SK-N-MC (cell line): ENCODE measurements at regions not wholly inside any gene's neighbourhood (a gene's known extent, or its start where the extent isn't known, plus 50 kb on each side); places are given as distances from the start of the nearest gene placed in this dataset.

ENCODE experiments used
- DNase-seq: peaks from one replicate; pipeline ENCODE4 v3.0.0-alpha.2; 2011; ENCODE audit warnings: low read depth, low spot score
- H3K27ac ChIP-seq: fragments of 200-600 bp; sonication (generic); 2 replicates; pipeline ENCODE4 v1.5.1; 2016; ENCODE audit warnings: mixed run types
- H3K36me3 ChIP-seq: fragments of 200-600 bp; sonication (generic); 2 replicates; pipeline ENCODE4 v1.6.1; 2017; ENCODE audit warnings: antibody characterized with exemption, low read length, mixed read lengths; ENCODE audit not compliant: insufficient read depth
- H3K4me3 ChIP-seq: fragments of 200-600 bp; sonication (generic); 2 replicates; pipeline ENCODE4 v1.5.1; 2016
- H3K9ac ChIP-seq: fragments of 200-600 bp; sonication (generic); 2 replicates; pipeline ENCODE4 v1.8.0; 2017; ENCODE audit warnings: mixed run types, mixed read lengths; ENCODE audit not compliant: insufficient read length
- H3K9me3 ChIP-seq: fragments of 200-600 bp; sonication (generic); 2 replicates; pipeline ENCODE4 v1.6.1; 2017; ENCODE audit warnings: low read depth, mild to moderate bottlenecking, antibody characterized with exemption, low read length, moderate library complexity, mixed read lengths
- EZH2 ChIP-seq: fragments of 200-600 bp; sonication (generic); IDR thresholded peaks from one replicate; pipeline ENCODE4 v1.6.1; 2017; ENCODE audit warnings: antibody characterized with exemption
- FOXP2 ChIP-seq: optimal IDR thresholded peaks from 2 replicates; pipeline ENCODE3; 2011; ENCODE audit warnings: mild to moderate bottlenecking, moderate library complexity; ENCODE audit not compliant: insufficient read depth; ENCODE audit errors: extremely low read length, control extremely low read depth
- POLR2AphosphoS5 ChIP-seq: IDR thresholded peaks from 2 replicates; pipeline ENCODE4 v1.6.1; 2012; ENCODE audit warnings: mild to moderate bottlenecking, low read depth, low read length, borderline replicate concordance

DNA sequence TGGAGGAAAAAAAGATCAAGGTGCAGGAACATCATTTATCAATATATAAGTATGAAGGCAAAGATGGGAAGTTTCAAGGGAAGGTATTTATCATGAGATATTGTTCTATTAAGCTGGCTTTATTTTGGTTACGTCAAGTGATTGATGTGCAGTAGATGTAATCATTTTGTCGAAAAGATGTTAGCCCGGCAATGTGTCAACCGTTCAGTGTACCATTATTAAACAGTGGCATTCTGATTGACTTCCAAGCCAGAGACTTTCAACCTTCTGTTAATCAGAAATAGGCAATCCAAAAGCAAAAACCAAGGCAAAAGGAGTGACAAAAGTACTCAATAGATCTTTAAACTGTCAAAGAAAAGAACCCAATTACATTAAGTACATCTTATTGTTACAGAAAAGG, 1340.3 kb upstream of the GOT2 start:
- no peak overlapping the region for H3K4me3 ChIP-seq
- no peak for DNase-seq
- H3K9ac ChIP-seq: no peak overlapping the region
- no peaks in the 10 kb centered on the region for H3K9me3 ChIP-seq
- no peak overlapping the region for H3K27ac ChIP-seq
- TF ChIP-seq EZH2 (no peak), FOXP2 (no peak), POLR2AphosphoS5 (no peak)
- no peaks in the 10 kb centered on the region for H3K36me3 ChIP-seq

DNA sequence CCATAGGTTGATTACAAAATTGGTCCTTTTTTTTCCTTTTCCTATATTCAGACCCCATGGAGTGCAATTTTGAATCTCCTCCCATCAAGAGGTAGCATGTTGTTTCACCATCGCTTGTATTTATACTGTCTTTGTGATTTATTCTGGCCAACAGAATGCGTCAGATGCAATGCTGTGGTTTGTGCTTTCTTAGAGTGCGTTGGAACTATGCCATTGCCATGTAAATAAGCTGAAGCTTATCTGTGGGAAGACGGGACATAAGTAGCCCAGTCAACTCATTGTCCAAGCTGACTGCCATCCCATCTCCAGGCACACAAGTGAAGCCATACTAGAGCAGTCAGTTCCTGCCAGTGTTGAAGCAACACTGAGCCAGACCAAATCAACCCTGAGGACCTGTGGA, 1339.3 kb upstream of the GOT2 start:
- Histone ChIP-seq H3K9me3 (no peaks in the 10 kb centered on the region), H3K9ac (no peak overlapping the region), H3K27ac (no peak overlapping the region), H3K36me3 (no peaks in the 10 kb centered on the region), H3K4me3 (no peak overlapping the region)
- TF ChIP-seq FOXP2 (no peak), POLR2AphosphoS5 (no peak), EZH2 (no peak)
- no peak for DNase-seq

DNA sequence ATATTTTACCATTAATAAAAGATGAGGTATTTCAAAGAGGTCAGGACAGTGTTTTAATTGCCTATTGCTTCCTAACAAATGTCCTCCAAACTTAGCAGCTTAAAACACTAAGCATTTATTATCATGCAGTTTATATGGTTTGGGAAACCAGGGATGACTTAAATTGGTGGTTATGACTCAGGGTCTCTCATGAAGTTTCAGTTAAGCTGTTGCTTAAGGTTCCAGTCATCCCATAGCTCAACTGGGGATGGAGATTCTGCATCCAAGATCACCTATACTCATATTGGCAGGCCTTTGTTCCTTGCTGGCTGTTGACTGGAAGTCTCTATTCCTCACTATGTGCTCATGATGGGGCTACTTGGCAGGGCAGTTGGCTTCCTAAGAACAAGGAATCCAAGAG, 1329.9 kb upstream of the GOT2 start:
- no peak overlapping the region for H3K27ac ChIP-seq
- no peak for DNase-seq
- H3K9ac ChIP-seq: no peak overlapping the region
- no peak for TF ChIP-seq POLR2AphosphoS5
- no peak for TF ChIP-seq EZH2
- no peak for TF ChIP-seq FOXP2
- H3K4me3 ChIP-seq: no peak overlapping the region
- no peaks in the 10 kb centered on the region for H3K9me3 ChIP-seq
- H3K36me3 ChIP-seq: no peaks in the 10 kb centered on the region

DNA sequence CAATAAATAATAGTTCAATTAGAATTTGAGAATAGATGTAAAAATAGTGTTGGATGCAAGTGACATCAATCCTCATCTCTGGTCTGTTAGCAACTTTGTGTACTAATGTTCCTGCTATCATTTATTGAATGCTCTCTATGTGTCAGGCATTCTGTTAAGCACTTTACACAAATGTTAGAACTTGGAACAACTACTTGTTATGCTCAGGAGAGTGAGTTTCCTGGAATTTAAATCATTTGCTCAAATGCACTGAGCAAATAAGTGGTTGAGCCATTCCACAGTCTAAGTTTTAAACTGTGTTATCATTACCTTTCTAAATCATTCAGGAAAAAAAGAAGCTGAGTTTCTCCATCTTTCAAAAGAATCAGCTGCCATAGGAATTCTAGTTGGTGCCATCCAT, 1327.3 kb upstream of the GOT2 start:
- Histone ChIP-seq H3K36me3 (no peaks in the 10 kb centered on the region), H3K27ac (no peak overlapping the region), H3K9me3 (no peaks in the 10 kb centered on the region), H3K9ac (no peak overlapping the region), H3K4me3 (0 out of 2 replicates have a peak overlapping the region, but pooled peaks have one; percentile 49)
- no peak for TF ChIP-seq POLR2AphosphoS5
- no peak for TF ChIP-seq EZH2
- no peak for TF ChIP-seq FOXP2
- DNase-seq: no peak

DNA sequence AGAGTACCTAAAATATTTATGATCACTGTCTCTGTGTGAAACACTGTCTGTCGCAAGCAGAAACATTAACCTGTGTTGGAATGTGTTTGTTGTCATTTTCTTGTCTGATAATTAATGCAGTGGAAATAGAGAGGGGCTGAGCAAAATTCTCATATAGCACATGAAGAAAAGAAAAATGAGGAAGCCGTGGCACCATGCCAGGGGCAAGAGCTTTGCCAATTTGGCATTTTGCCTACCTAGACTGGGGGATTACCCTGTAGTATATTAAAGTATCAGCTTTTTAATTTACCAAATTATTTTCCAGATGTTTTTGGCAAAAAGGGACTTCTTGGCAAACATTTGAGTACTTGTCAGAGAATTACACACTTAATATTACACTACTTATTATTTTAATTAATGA, 1326.6 kb upstream of the GOT2 start:
- TF ChIP-seq POLR2AphosphoS5 (no peak), FOXP2 (no peak), EZH2 (no peak)
- DNase-seq: no peak
- Histone ChIP-seq H3K27ac (no peak overlapping the region), H3K36me3 (no peaks in the 10 kb centered on the region), H3K4me3 (peak overlapping the region; percentile 49), H3K9ac (no peak overlapping the region), H3K9me3 (no peaks in the 10 kb centered on the region)

DNA sequence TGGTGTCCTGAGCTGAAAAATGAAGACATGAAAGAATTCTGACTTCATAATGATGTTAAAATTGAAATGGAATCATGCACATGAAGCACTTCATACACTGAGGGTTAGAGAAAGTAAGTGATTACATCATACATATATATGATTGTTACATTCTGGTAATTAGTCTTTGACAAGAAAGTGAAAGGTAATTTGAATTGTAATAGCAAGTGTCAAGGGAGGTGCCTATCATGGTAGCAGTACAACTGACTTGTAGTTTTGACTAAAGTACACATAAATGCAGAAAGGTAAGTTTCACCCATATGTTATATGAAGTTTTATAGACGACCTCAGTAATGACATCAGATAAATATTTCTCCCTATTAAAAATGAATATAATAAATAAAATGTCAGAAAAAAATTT, 1325.0 kb upstream of the GOT2 start:
- Histone ChIP-seq H3K9ac (no peak overlapping the region), H3K9me3 (no peaks in the 10 kb centered on the region), H3K27ac (no peak overlapping the region), H3K4me3 (no peak overlapping the region), H3K36me3 (no peaks in the 10 kb centered on the region)
- TF ChIP-seq EZH2: no peak
- no peak for TF ChIP-seq FOXP2
- no peak for TF ChIP-seq POLR2AphosphoS5
- DNase-seq: no peak

DNA sequence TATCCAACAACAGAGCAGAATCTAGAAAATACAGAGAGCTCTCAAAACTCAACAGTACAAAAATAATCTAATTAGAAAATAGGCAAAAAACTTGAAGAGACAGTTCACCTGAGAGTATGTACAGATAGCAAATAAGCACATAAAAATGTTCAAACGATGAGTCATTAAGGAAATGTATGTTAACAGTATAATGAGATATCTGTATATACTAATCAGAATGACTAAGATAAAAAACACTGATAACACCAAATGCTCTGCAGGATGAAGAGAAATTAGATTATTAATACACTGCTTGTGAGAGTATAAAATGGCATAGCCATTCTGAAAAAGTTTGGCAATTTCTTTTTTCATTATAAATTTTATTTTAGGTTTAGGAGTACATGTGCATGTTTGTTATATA, 1307.6 kb upstream of the GOT2 start:
- H3K9me3 ChIP-seq: no peaks in the 10 kb centered on the region
- no peak overlapping the region for H3K4me3 ChIP-seq
- no peak overlapping the region for H3K9ac ChIP-seq
- H3K27ac ChIP-seq: no peak overlapping the region
- DNase-seq: no peak
- H3K36me3 ChIP-seq: no peaks in the 10 kb centered on the region
- no peak for TF ChIP-seq FOXP2
- no peak for TF ChIP-seq POLR2AphosphoS5
- TF ChIP-seq EZH2: no peak

DNA sequence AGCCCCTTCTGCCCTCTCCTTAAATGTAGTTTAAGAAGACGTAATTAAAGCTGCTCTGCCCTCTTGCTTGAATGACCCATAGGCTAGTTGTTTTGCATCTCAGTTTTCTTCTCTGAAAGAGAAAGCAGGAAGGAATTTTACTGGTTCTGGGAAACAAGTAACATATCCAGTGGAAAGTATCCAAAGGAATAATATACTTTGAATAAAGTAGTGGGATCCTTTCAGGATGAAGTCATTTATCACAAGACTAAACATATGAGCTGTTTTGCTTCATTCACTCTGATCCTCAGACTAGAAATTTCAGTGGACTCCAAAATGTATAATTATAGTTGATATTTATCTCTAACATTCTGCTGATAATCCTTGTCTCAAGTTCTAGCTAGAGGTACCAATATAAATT, 1297.6 kb upstream of the GOT2 start:
- TF ChIP-seq EZH2 (no peak), POLR2AphosphoS5 (no peak), FOXP2 (no peak)
- DNase-seq: no peak
- Histone ChIP-seq H3K9ac (no peak overlapping the region), H3K4me3 (no peak overlapping the region), H3K27ac (no peak overlapping the region), H3K9me3 (no peaks in the 10 kb centered on the region), H3K36me3 (no peaks in the 10 kb centered on the region)

DNA sequence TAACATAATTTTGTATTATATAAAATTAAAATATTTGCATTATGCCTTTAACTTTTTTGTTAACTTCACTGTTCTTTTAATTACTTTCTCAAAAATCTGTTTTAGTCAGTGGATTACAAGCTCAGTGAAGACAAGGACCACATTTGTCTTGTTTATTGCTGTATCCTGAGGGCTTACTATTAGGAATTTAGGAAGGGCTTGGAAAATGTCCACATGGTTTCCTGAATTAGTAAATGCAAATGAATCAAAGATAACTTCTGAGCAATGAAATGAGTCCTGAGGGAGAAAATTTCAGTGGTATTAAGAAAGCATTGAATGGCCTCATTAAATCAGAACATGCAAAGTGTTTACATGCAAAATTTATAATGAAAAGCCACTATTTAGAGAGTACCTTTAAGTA, 1293.2 kb upstream of the GOT2 start:
- TF ChIP-seq EZH2: no peak
- no peak for TF ChIP-seq FOXP2
- TF ChIP-seq POLR2AphosphoS5: no peak
- H3K9ac ChIP-seq: no peak overlapping the region
- no peak overlapping the region for H3K4me3 ChIP-seq
- no peaks in the 10 kb centered on the region for H3K36me3 ChIP-seq
- no peaks in the 10 kb centered on the region for H3K9me3 ChIP-seq
- no peak overlapping the region for H3K27ac ChIP-seq
- peak; percentile 42 for DNase-seq
